ENCODE measurements at regions not wholly inside any gene's neighbourhood (a gene's known extent, or its start where the extent isn't known, plus 50 kb on each side); places are given as distances from the start of the nearest gene placed in this dataset.

DNA sequence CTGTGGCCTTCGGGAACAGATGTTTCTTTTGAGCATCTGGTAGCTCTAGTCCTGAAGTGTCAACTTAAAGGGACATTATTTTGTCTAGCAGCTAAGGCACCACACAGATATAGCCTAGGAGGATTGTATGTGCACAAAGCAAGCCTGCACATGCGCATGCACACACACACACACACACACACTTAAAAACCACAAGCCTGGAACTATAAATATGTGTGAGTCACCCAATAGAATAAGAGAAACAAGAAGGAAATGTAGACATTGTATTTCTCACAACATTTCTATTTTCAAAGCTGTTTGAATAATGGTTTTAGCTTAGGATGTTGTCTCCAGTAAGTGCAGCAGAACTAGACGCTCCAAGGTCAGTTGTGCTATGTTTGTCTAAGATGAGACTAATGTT lies 516.5 kb downstream of the SUCLA2 start:
- Histone ChIP-seq H3K27me3 (no peaks in the 10 kb centered on the region), H3K27ac (no peak overlapping the region), H3K9me3 (no peaks in the 10 kb centered on the region), H3K4me1 (no peaks in the 10 kb centered on the region), H3K4me3 (no peak overlapping the region), H3K36me3 (no peaks in the 10 kb centered on the region)
- TF ChIP-seq CTCF (IDR thresholded peaks at IDR 0.05), result no peak
- no peak for TF ChIP-seq EP300 (IDR thresholded peaks at IDR 0.05)
- no peak for TF ChIP-seq POLR2AphosphoS5 (IDR thresholded peaks at IDR 0.05)
- no peak for TF ChIP-seq POLR2A (IDR thresholded peaks at IDR 0.05)
- intact Hi-C loops (cut with DNase I), result no loop called here
- no peak for DNase-seq
- 55 to 56% methylated on average over 3 of the region's 3 CpGs for WGBS, 2 donors

DNA sequence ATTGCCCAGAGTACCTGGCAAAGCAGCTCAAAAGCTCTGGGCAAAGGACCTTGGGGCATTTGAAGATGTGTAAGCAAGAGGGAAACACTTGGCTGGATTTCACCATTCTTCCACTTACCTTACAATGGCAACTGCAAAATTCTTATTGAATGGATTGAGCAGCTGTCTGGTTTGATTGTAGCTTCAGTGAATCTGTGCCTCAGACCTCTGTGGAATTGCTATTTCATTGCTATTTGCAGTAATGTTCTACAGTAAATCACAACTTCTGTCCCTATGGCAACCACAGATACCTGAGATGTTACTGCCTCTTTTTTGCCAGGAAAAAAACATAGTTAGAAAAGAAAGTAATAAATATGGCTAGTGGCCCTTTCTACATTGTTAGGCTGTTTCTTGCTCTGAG lies 519.5 kb downstream of the SUCLA2 start:
- intact Hi-C loops (cut with DNase I), result no loop called here
- H3K9me3 ChIP-seq, result peaks cover 0 to 2% (median 0%) of the 10 kb centered on the region in 4 donors
- H3K4me1 ChIP-seq, result no peaks in the 10 kb centered on the region
- no peak for TF ChIP-seq EP300 (IDR thresholded peaks at IDR 0.05)
- no peak for TF ChIP-seq POLR2AphosphoS5 (IDR thresholded peaks at IDR 0.05)
- H3K4me3 ChIP-seq, result no peak overlapping the region
- no peak for DNase-seq
- no peaks in the 10 kb centered on the region for H3K27me3 ChIP-seq
- no peaks in the 10 kb centered on the region for H3K36me3 ChIP-seq
- H3K27ac ChIP-seq, result no peak overlapping the region

GRCh38 chr13:47480951-47481350 lies 520.1 kb downstream of the SUCLA2 start:
- H3K9me3 ChIP-seq, result peaks cover 0 to 2% (median 0%) of the 10 kb centered on the region in 4 donors
- no peak overlapping the region for H3K27ac ChIP-seq
- DNase-seq, result no peak
- TF ChIP-seq POLR2A (IDR thresholded peaks at IDR 0.05) (no peak), CTCF (IDR thresholded peaks at IDR 0.05) (no peak), EP300 (IDR thresholded peaks at IDR 0.05) (no peak), POLR2AphosphoS5 (IDR thresholded peaks at IDR 0.05) (no peak)
- WGBS, 2 donors, result 55 to 68% methylated on average over 3 of the region's 3 CpGs
- no peaks in the 10 kb centered on the region for H3K27me3 ChIP-seq
- H3K4me1 ChIP-seq, result no peaks in the 10 kb centered on the region
- no peaks in the 10 kb centered on the region for H3K36me3 ChIP-seq
- H3K4me3 ChIP-seq, result no peak overlapping the region
- intact Hi-C loops (cut with DNase I), result no loop called here

DNA sequence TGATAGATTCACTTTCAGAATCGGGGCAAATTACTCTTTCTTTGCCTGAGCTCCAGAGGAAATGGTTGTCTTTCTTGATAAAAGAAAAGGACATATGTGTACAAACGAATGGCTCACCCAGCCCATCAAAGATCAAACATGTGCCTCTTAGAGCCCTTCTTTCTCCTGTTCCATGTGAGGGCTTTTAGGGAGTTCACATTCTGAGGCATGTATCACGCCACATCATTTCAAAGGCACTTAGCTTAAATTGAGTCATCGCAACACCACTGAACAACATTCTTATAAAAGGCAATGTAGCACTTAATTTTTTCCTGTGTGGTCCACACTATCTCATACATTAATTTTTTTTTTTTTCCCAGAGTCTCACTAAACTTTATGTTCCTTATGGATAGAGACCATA lies 521.0 kb downstream of the SUCLA2 start:
- Histone ChIP-seq H3K9me3 (peaks cover 0 to 2% (median 0%) of the 10 kb centered on the region in 4 donors), H3K27me3 (no peaks in the 10 kb centered on the region), H3K4me3 (no peak overlapping the region), H3K27ac (no peak overlapping the region), H3K4me1 (no peaks in the 10 kb centered on the region), H3K36me3 (no peaks in the 10 kb centered on the region)
- no peak for DNase-seq
- no peak for TF ChIP-seq CTCF (IDR thresholded peaks at IDR 0.05)
- no peak for TF ChIP-seq EP300 (IDR thresholded peaks at IDR 0.05)
- no peak for TF ChIP-seq POLR2AphosphoS5 (IDR thresholded peaks at IDR 0.05)
- TF ChIP-seq POLR2A (IDR thresholded peaks at IDR 0.05), result no peak
- intact Hi-C loops (cut with DNase I), result no loop called here
- 80 to 85% methylated on average over 4 of the region's 4 CpGs for WGBS, 2 donors

DNA sequence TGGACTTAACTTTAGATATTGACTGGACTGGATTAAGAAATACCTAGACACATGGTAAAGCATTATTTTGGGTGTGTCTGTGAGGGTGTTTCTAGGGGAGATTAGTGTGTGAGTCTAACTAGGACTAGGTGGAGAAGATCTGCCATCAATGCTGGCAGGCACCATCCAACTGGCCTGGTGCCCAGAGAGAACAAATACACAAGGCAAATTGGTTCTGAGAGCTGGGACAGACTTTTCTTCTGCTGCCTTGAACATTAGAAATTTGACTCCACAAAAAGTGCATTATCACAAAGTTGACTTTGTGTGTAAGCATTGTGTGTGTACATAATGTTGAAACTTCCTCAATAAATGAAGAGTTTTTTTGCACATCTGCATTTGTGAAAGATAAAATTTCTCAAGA lies 522.1 kb downstream of the SUCLA2 start:
- intact Hi-C loops (cut with DNase I), result no loop called here
- DNase-seq, result no peak
- Histone ChIP-seq H3K4me1 (no peaks in the 10 kb centered on the region), H3K36me3 (no peaks in the 10 kb centered on the region), H3K9me3 (peaks cover 0 to 2% (median 0%) of the 10 kb centered on the region in 4 donors), H3K4me3 (no peak overlapping the region), H3K27ac (no peak overlapping the region), H3K27me3 (no peaks in the 10 kb centered on the region)
- no peak for TF ChIP-seq EP300 (IDR thresholded peaks at IDR 0.05)
- TF ChIP-seq POLR2A (IDR thresholded peaks at IDR 0.05), result no peak
- no peak for TF ChIP-seq CTCF (IDR thresholded peaks at IDR 0.05)
- no peak for TF ChIP-seq POLR2AphosphoS5 (IDR thresholded peaks at IDR 0.05)

Measured in sigmoid colon (tissue), 6 donors.